H1 (cell line): ENCODE measurements at regions not wholly inside any gene's neighbourhood (a gene's known extent, or its start where the extent isn't known, plus 50 kb on each side); places are given as distances from the start of the nearest gene placed in this dataset.

Experiments
- PHF8 ChIP-seq: fragments of 200-600 bp; sonication (generic); conservative IDR thresholded peaks from 2 replicates; pipeline ENCODE4 v1.7.1; 2012; ENCODE audit warnings: low read depth, mild to moderate bottlenecking, inconsistent platforms, low read length, moderate library complexity
- POLR2AphosphoS5 ChIP-seq: IDR thresholded peaks from 2 replicates; pipeline ENCODE4 v1.6.1; 2011; ENCODE audit warnings: low read depth, low read length
- POU5F1 ChIP-seq: IDR thresholded peaks from 2 replicates; pipeline ENCODE4 v1.6.1; 2011; ENCODE audit warnings: low read depth, mild to moderate bottlenecking, low read length, moderate library complexity
- SUZ12 ChIP-seq: fragments of 200-600 bp; sonication (generic); IDR thresholded peaks from 2 replicates; pipeline ENCODE4 v1.6.1; 2012; ENCODE audit warnings: mild to moderate bottlenecking, inconsistent platforms, low read length, moderate library complexity, mixed read lengths
- TAF1 ChIP-seq: IDR thresholded peaks from 2 replicates; pipeline ENCODE4 v1.6.1; 2011; ENCODE audit warnings: mild to moderate bottlenecking, low read depth, low read length
- YY1 ChIP-seq: IDR thresholded peaks from 2 replicates; pipeline ENCODE4 v1.6.1; 2011; ENCODE audit warnings: low read depth, mild to moderate bottlenecking, low read length
- TF ChIP-seq, protein P1 (sequence below): fragments of 300-600 bp; sonication (generic); IDR thresholded peaks from 2 replicates; pipeline ENCODE4 v1.7.1; 2012; ENCODE audit warnings: low read length, moderate library complexity, mild to moderate bottlenecking, inconsistent platforms; ENCODE audit not compliant: insufficient replicate concordance

DNA sequence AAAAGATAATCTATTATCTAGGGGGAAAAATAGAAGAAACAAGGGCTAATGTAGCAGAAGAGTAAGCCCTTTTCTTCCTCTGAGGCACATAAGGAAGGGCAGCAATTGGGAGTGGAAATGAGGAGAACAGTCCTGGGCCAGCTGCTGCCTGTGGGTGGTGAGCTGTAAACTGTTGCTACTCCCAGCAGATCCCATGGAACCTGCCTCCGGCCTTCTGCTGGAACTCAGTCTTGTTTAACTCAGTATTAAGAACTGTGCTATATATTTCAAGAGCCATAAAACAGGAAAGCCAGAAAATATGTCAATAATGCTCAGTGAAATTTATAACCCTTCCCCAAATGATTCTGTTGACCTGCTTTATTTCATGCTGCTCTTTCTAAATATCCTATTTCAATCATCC lies 464.2 kb downstream of the COL12A1 start (continued):
- TF ChIP-seq, protein P1, sequence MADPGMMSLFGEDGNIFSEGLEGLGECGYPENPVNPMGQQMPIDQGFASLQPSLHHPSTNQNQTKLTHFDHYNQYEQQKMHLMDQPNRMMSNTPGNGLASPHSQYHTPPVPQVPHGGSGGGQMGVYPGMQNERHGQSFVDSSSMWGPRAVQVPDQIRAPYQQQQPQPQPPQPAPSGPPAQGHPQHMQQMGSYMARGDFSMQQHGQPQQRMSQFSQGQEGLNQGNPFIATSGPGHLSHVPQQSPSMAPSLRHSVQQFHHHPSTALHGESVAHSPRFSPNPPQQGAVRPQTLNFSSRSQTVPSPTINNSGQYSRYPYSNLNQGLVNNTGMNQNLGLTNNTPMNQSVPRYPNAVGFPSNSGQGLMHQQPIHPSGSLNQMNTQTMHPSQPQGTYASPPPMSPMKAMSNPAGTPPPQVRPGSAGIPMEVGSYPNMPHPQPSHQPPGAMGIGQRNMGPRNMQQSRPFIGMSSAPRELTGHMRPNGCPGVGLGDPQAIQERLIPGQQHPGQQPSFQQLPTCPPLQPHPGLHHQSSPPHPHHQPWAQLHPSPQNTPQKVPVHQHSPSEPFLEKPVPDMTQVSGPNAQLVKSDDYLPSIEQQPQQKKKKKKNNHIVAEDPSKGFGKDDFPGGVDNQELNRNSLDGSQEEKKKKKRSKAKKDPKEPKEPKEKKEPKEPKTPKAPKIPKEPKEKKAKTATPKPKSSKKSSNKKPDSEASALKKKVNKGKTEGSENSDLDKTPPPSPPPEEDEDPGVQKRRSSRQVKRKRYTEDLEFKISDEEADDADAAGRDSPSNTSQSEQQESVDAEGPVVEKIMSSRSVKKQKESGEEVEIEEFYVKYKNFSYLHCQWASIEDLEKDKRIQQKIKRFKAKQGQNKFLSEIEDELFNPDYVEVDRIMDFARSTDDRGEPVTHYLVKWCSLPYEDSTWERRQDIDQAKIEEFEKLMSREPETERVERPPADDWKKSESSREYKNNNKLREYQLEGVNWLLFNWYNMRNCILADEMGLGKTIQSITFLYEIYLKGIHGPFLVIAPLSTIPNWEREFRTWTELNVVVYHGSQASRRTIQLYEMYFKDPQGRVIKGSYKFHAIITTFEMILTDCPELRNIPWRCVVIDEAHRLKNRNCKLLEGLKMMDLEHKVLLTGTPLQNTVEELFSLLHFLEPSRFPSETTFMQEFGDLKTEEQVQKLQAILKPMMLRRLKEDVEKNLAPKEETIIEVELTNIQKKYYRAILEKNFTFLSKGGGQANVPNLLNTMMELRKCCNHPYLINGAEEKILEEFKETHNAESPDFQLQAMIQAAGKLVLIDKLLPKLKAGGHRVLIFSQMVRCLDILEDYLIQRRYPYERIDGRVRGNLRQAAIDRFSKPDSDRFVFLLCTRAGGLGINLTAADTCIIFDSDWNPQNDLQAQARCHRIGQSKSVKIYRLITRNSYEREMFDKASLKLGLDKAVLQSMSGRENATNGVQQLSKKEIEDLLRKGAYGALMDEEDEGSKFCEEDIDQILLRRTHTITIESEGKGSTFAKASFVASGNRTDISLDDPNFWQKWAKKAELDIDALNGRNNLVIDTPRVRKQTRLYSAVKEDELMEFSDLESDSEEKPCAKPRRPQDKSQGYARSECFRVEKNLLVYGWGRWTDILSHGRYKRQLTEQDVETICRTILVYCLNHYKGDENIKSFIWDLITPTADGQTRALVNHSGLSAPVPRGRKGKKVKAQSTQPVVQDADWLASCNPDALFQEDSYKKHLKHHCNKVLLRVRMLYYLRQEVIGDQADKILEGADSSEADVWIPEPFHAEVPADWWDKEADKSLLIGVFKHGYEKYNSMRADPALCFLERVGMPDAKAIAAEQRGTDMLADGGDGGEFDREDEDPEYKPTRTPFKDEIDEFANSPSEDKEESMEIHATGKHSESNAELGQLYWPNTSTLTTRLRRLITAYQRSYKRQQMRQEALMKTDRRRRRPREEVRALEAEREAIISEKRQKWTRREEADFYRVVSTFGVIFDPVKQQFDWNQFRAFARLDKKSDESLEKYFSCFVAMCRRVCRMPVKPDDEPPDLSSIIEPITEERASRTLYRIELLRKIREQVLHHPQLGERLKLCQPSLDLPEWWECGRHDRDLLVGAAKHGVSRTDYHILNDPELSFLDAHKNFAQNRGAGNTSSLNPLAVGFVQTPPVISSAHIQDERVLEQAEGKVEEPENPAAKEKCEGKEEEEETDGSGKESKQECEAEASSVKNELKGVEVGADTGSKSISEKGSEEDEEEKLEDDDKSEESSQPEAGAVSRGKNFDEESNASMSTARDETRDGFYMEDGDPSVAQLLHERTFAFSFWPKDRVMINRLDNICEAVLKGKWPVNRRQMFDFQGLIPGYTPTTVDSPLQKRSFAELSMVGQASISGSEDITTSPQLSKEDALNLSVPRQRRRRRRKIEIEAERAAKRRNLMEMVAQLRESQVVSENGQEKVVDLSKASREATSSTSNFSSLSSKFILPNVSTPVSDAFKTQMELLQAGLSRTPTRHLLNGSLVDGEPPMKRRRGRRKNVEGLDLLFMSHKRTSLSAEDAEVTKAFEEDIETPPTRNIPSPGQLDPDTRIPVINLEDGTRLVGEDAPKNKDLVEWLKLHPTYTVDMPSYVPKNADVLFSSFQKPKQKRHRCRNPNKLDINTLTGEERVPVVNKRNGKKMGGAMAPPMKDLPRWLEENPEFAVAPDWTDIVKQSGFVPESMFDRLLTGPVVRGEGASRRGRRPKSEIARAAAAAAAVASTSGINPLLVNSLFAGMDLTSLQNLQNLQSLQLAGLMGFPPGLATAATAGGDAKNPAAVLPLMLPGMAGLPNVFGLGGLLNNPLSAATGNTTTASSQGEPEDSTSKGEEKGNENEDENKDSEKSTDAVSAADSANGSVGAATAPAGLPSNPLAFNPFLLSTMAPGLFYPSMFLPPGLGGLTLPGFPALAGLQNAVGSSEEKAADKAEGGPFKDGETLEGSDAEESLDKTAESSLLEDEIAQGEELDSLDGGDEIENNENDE, result no peak
- TF ChIP-seq TAF1 (no peak), PHF8 (no peak), YY1 (no peak), POU5F1 (no peak), SUZ12 (no peak), POLR2AphosphoS5 (no peak)
